ENCODE measurements at regions not wholly inside any gene's neighbourhood (a gene's known extent, or its start where the extent isn't known, plus 50 kb on each side); places are given as distances from the start of the nearest gene placed in this dataset.
A peak's percentile ranks its signal among the peaks of the same experiment; 100 is the strongest.

GRCh38 chr10:120984221-120984620, 133.1 kb downstream of the WDR11 start:
- DNase-seq, result no peak

- DNase-seq, result no peak
These were observed 136.2 kb downstream of the WDR11 start for GRCh38 chr10:120987359-120987758.

GRCh38 chr10:120988751-120989150, 137.6 kb downstream of the WDR11 start:
- no peak for DNase-seq

GRCh38 chr10:120989279-120989678, 138.1 kb downstream of the WDR11 start:
- DNase-seq, result no peak

- DNase-seq, result no peak
These were observed 138.9 kb downstream of the WDR11 start for GRCh38 chr10:120989996-120990598.

- no peak for DNase-seq
These were observed 139.7 kb downstream of the WDR11 start for GRCh38 chr10:120990831-120991230.

GRCh38 chr10:120993089-120993488, 141.9 kb downstream of the WDR11 start:
- DNase-seq, result no peak

GRCh38 chr10:120995768-120996167, 144.6 kb downstream of the WDR11 start:
- DNase-seq, result no peak

GRCh38 chr10:120996456-120997034, 145.4 kb downstream of the WDR11 start:
- DNase-seq, result no peak

GRCh38 chr10:120997313-120997712, 146.2 kb downstream of the WDR11 start:
- DNase-seq, result no peak

GRCh38 chr10:120997756-120998155, 146.6 kb downstream of the WDR11 start:
- no peak for DNase-seq

- DNase-seq, result no peak
These were observed 147.1 kb downstream of the WDR11 start for GRCh38 chr10:120998251-120998650.

- DNase-seq, result no peak
These were observed 147.7 kb downstream of the WDR11 start for GRCh38 chr10:120998782-120999285.

- no peak for DNase-seq
These were observed 148.7 kb downstream of the WDR11 start for GRCh38 chr10:120999868-121000267.

- DNase-seq, result no peak
These were observed 151.5 kb downstream of the WDR11 start for GRCh38 chr10:121002586-121003205.

- no peak for DNase-seq
These were observed 154.9 kb downstream of the WDR11 start for GRCh38 chr10:121005948-121006587.

GRCh38 chr10:121007264-121007663, 156.1 kb downstream of the WDR11 start:
- no peak for DNase-seq

- no peak for DNase-seq
These were observed 164.8 kb downstream of the WDR11 start for GRCh38 chr10:121015916-121016315.

GRCh38 chr10:121024905-121025584, 173.9 kb downstream of the WDR11 start:
- no peak for DNase-seq

GRCh38 chr10:121025731-121026130, 174.6 kb downstream of the WDR11 start:
- DNase-seq, result no peak

GRCh38 chr10:121027371-121027770, 176.2 kb downstream of the WDR11 start:
- no peak for DNase-seq

- peak; percentile 22 for DNase-seq
These were observed 181.3 kb downstream of the WDR11 start for GRCh38 chr10:121032460-121032859.

GRCh38 chr10:121033366-121033765, 182.2 kb downstream of the WDR11 start:
- DNase-seq, result no peak
